Cerebellar nuclear complex (tissue), 1 donor: ENCODE measurements at regions not wholly inside any gene's neighbourhood (a gene's known extent, or its start where the extent isn't known, plus 50 kb on each side); places are given as distances from the start of the nearest gene placed in this dataset.
"Not testable (repeated sequence)": the region's sequence is repeated elsewhere in the genome, so short reads cannot be mapped to it uniquely, and the experiment has no call there.

ENCODE experiments used
- DNase-seq, 2 experiments: peaks; one replicate each; lab custom pipeline; 2025; lab: John Stamatoyannopoulos, UW

DNA sequence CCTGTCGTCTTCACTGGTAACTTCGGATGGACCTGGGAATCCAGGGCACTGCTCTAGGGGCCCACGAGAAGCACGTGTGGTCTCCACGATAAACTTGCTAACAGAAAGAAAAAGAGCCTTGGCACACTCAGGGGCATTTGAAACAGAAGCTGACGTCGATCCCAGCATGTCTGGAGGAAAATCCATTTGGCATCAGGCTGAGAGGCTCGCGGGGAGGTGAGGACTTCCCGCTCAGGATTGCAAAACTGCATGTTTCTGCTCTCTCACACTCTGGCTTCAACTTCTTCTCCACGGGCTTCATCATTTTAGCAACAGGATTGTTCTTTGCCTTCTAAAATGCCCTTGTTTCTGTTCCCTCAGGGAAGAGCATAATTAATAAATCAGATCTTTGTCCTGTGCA is 181.7 kb upstream of the COPS8 start:
- no peak for DNase-seq

DNA sequence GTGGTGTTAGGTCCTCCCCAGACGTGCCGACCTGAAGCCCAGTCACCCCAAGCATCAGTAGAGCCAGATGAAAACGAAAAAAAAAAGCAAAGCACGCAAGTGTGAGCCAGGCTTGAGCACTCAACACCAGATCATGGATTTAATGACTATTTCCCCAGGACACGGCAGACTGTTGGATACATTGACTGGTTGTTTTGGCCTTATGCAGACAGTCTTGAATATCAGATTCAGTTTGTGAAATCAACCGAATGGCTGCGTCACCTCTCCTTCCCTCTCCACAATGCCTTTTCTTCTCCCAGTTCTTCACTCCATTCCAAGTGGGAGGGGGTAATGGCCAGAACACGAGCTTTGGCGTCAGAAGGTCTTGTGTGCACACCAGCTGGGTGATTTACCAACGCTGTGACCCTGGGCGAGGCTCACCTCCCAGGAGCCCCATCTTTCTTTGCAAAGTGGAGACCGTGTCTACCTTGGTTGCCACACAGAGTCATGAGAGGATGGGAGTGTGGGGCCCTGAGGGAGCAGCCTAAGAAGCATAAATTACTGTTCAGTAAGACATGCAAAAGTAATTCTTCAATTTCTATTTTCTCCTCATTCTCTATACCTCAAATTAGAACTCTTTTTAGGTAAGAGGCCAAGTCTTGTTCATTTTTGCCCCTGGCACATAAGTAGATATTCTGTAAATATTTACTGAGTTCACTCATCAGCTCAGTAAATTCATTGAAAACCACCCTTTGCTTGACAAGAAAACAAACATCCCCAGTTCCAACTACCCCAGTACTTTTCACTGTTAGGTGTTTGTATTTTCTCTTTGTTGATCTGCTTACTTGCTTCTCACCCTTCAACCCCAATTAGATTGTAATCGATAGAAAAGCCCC is 181.1 kb upstream of the COPS8 start:
- no peak for DNase-seq

DNA sequence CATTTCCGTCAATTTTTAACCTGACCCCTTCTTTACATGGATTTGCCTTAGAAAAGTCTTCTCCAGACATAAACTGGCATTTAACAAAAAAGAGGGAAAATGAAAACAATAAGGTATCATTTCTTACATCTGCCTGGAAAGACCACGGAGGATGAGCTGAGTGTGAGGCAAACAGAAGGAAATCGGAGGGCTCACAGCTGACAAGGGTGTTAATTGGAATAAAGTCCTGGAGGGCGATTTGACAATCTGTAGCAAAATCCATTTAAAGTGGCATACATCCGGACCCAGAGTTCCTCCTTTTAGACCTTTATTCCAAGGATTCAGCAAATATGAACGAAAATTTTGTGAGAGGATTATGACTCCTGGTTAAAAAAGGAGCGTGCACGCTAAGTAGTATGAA is 179.7 kb upstream of the COPS8 start:
- DNase-seq: no peak

- DNase-seq: no peak
Observed at GRCh38 chr2:236908439-236909192, 177.1 kb upstream of the COPS8 start.

DNA sequence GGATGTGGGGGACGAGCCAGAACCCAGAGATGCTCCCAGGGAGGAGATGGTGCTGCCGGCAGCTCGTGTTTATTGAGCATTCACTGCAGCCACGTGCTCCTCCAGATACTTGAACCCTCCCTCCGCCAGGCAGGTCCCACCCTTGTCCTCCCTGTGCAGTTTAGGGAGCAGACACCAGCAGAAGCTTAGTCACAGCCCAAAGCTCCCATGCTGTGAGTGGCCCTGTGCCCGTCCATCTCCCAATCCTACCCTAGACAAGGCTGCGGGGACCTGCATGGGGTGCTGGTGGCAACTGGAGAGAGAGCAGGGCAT is 176.5 kb upstream of the COPS8 start:
- no peak for DNase-seq

DNA sequence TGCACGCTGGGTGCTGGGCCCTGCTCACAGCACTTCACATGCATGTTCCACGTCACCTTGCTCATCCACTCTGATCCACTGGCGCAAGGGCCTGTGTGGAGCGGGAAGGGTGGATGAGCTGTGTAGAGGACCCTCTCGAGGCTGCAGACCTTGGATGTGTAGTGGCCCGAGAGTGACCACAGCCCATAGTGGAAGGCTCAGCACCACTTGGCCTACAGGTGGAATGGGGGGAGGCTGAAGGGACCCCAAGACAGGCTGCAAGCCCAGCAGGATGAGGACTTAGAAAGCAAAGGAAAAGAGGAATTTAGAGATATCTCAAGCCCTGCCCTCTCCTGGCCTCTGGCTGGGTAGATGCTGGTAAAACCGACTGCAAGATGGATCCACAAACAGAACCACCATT is 175.9 kb upstream of the COPS8 start:
- no peak for DNase-seq

GRCh38 chr2:236910781-236911495 is 174.8 kb upstream of the COPS8 start:
- DNase-seq: no peak

DNA sequence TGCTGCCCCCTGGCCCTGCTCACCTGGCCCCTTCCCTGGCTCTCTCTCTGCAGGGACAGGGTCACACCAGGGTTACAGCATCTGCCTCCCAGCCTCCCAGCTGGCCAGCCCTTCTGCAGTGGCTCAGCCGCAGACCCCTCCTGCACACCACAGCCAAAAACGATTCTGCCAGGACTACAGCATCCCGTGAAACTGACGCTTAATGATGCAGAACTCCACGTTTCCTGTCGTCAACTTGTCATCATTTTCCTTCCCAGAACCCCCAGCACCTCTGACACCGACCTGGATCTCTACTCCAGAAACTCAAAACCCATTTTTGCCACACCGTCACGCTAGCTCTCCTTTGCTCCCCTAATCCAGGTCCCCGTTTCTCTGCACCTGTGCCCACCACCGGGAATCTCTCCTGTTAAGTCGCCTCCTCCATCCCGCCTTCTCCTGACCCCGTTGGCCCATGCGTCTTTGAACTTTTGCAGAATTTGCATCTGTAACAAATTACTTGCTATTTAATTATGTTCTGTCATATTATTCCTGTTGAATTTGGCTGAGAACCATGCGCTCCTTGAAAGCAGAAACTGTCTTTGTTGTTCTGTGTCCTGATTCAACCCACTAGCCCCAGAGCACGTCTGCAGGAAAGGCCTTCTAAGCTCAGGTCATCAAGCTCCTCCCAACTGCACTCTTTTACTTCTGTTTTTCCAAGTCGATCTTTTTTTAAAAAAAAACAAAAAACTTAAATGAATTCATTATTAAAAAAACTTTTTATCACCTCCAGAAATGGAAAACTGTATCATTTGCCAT is 173.2 kb upstream of the COPS8 start:
- DNase-seq: no peak

DNA sequence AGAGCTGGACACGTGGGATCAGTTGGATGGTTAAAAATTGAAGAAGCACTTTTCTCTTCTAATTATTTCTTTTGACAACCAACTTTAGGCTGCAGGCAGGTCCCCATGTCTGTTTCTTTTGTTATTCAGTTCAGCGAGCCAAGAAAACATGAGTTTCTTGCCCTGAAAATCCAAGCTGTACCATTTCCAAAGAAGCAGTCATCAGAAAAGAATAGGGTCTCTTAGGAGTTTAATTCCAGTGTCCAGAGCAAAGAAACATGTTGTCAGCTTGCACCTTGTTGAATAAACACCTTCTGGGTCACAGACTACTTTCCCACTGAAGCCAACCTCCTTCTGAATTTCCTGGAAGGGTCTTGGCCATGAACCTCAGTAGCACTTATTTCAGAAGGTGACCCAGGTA is 170.5 kb upstream of the COPS8 start:
- no peak for DNase-seq

DNA sequence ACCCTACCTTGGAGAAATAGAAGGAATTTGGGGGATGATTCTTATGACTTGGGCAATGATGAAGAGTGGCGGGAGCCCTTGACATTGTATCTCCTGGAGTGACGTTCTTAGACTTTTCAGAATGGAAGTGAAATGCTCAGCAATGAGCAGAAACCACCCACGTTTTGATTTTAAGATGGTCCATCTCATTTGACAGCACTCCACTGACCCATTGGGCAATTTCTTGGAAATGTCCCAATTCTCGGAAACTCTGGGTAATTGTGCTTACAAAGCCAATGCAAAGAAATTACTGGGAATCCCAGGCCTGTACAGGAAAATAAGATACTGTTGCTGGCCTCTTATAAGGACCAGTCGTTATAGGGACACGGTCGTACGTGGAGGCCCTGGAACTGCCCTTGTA is 170.0 kb upstream of the COPS8 start:
- DNase-seq: no peak

DNA sequence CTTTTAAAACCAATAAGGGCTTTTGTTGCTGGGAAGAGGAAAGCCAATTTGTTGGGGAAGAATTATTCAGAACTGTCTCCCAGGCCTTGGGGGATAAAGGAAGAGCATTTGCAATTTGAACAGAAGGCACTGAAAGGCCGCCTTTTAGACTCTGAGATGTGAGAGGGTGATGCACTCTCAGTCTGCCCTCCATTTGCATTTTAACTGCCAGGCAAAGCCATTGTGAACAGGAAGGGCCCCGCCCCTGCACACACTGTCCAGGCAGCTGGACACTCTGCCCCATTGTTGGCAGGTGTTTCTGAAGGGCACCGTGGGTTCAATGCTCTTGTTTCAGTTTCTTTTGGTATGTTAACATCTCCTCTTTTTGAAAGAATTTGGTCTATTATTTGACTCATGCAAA is 169.5 kb upstream of the COPS8 start:
- no peak for DNase-seq

GRCh38 chr2:236916651-236917050 is 169.0 kb upstream of the COPS8 start:
- DNase-seq: no peak

- DNase-seq: no peak
Observed at GRCh38 chr2:236917164-236917563, 168.5 kb upstream of the COPS8 start.

DNA sequence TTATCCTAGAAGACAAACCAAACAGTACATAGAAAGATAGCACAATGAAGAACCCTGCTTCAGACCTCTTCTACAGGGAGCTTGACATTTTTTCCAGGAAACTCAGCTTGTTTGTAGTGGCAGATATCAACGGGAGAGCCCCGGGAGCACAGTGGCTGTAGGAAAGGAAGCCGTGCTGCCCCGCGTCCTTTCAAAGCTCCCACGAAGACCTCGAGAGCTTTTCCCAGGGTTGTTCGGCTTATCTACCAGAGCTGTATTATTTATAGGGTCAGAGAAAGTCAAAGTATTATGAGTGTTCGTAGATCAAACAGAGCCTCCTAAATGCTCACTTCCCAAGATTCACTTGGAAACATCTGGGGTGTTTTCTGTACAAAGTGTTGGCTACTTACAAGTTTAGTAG is 167.1 kb upstream of the COPS8 start:
- no peak for DNase-seq

- DNase-seq: no peak
Observed at GRCh38 chr2:236919209-236919608, 166.5 kb upstream of the COPS8 start.

DNA sequence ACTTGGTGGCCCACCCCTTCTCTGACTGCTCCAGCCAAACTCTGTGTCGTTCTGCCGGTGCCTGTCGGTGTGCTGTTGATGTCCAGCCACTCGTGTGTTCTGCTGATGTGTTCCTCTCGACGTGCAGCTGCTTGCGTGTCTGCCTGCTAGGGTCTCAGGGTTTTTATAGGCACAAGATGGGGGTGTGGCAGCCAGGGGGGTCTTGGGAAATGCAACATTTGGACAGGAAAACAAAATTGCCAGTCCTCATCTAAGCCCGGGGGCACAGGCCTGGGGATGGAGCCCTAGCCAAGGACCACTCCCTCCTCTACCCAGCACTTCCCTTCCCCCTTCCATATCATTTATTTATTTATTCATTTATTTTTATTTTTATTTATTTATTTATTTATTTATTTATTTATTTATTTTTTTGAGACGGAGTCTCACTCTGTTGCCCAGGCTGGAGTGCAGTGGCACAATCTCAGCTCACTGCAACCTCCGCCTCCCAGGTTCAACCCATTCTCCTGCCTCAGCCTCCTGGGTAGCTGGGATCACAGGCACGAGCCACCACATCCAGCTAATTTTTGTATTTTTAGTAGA is 165.8 kb upstream of the COPS8 start:
- not testable (repeated sequence) for DNase-seq

DNA sequence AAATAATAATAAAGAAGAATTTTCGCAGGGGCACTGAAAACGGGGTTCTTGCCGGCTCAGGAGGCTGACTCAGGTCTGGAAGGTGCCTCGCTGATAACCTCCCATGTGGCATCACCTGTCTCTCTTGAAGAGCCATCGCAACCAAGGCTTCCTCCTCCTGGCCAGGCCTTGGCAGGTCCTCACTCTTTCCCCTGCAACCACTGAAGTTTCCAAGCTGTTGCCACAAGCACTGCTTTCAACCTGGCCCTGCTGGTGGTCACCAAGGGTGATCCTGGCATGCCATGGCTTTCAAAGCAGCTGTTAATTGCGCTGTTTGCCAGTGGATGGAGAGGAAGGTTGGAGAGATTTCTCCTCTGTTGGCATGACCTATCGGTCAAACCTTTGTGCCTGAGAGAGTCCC is 163.6 kb upstream of the COPS8 start:
- no peak for DNase-seq

DNA sequence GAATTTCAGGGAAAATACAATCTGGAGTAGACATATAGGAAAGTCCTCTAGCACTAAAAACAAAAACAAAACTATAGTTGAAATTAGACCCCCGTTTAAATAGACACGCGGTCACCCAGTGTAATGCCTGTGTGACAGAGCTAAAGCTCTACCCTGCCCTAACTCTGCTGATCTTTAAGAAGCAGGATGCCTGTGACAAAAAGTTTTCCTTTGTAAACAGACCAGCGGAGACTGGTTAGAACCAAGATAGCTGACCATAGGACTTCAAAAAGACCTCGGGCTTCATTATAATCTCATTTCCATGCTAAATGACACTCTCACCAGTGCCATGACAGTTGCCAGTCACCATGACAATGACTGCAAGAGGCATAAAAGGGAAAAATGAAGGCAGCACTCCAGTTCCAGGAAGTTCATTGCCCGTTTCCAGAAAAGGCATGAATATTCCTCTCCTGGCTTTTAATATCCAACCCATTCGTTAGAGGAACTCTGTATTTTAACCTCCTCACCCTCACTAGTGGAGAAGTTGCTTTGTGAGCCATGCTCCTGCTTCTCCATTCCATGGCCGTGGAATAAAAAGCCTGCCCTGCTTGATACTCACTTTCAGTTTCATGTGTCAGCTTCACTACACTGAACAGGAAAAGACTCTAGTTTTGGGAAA is 157.2 kb upstream of the COPS8 start:
- no peak for DNase-seq

GRCh38 chr2:236932831-236933361 is 152.8 kb upstream of the COPS8 start:
- DNase-seq: no peak

- DNase-seq: no peak
Observed at GRCh38 chr2:236934166-236934565, 151.5 kb upstream of the COPS8 start.

DNA sequence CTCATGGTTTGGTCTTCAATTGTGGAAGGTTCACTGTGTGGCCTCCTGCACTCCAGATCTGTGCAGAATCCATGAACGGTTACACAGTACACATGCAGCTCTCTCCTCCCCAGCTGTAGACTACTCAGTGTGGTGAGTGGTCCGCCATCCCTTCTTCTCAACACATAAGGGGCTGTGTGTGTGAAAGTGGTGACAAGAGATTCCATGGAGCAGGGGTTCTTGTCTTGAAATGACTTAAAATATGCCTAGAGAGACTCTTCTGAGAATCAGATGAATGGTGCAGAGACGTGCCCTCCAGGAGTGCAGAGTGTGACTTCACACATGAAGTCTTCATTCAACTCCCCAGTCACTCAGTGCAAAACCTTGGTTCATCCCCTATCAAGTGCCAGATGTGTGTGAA is 151.0 kb upstream of the COPS8 start:
- DNase-seq: no peak
